ENCODE measurements at regions not wholly inside any gene's neighbourhood (a gene's known extent, or its start where the extent isn't known, plus 50 kb on each side); places are given as distances from the start of the nearest gene placed in this dataset.
"Not testable (repeated sequence)": the region's sequence is repeated elsewhere in the genome, so short reads cannot be mapped to it uniquely, and the experiment has no call there.

- CTCF ChIA-PET; POLR2A ChIA-PET (ENCODE audit: unreplicated experiment); H3F3A ChIP-seq (ENCODE audit: low read length, unreplicated experiment); intact Hi-C loops (cut with micrococcal nuclease); H3K79me2 ChIP-seq (ENCODE audit: low read length); H4K20me1 ChIP-seq (ENCODE audit: low read length); H2AFZ ChIP-seq (ENCODE audit: low read length); H3K36me3 ChIP-seq (ENCODE audit: low read depth, low read length); H3K9me3 ChIP-seq (ENCODE audit: low read length); H3K4me1 ChIP-seq (ENCODE audit: insufficient read depth, low read length); H3K27me3 ChIP-seq (ENCODE audit: low read length); H3K9me2 ChIP-seq (replicated peaks; ENCODE audit: low read length); H3K4me3 ChIP-seq (ENCODE audit: low read length); H3K9ac ChIP-seq (ENCODE audit: low read length); BruUV-seq (replicated peaks): not testable (repeated sequence)
- DNase-seq (peak; percentile 25), ATAC-seq (peak; percentile 40)
- Histone ChIP-seq H3K4me2 (ENCODE audit: low read length) (peak overlapping the region; percentile 19; the same call in 1 of the 2 replicates), H3K27ac (ENCODE audit: low read length) (0 out of 2 replicates have a peak overlapping the region, but pooled peaks have one; percentile 23)
Observed at GRCh38 chr6:58351619-58352018, 1034.2 kb downstream of the PRIM2 start.

GRCh38 chr6:58358452-58358851 lies 1041.0 kb downstream of the PRIM2 start:
- Histone ChIP-seq H2AFZ (ENCODE audit: low read length) (peak overlapping the region; percentile 59; the same call in 1 of the 2 replicates), H3K27ac (ENCODE audit: low read length) (peak overlapping the region; percentile 48)
- H3K79me2 ChIP-seq (ENCODE audit: low read length); BruUV-seq (replicated peaks); H3K9me3 ChIP-seq (ENCODE audit: low read length); intact Hi-C loops (cut with micrococcal nuclease); H3K4me3 ChIP-seq (ENCODE audit: low read length); H4K20me1 ChIP-seq (ENCODE audit: low read length); POLR2A ChIA-PET (ENCODE audit: unreplicated experiment); CTCF ChIA-PET; H3K9ac ChIP-seq (ENCODE audit: low read length); H3K27me3 ChIP-seq (ENCODE audit: low read length); H3F3A ChIP-seq (ENCODE audit: low read length, unreplicated experiment); H3K4me2 ChIP-seq (ENCODE audit: low read length); H3K4me1 ChIP-seq (ENCODE audit: insufficient read depth, low read length); H3K36me3 ChIP-seq (ENCODE audit: low read depth, low read length); H3K9me2 ChIP-seq (replicated peaks; ENCODE audit: low read length): not testable (repeated sequence)
- ATAC-seq (peak; percentile 79), DNase-seq (peak; percentile 73)

GRCh38 chr6:58365856-58366255 lies 1048.4 kb downstream of the PRIM2 start:
- H4K20me1 ChIP-seq (ENCODE audit: low read length); H3K9me2 ChIP-seq (replicated peaks; ENCODE audit: low read length); H3K4me3 ChIP-seq (ENCODE audit: low read length); H3K27me3 ChIP-seq (ENCODE audit: low read length); H3K9ac ChIP-seq (ENCODE audit: low read length); H3K27ac ChIP-seq (ENCODE audit: low read length); DNase-seq; intact Hi-C loops (cut with micrococcal nuclease); H3K4me2 ChIP-seq (ENCODE audit: low read length); H3K79me2 ChIP-seq (ENCODE audit: low read length); POLR2A ChIA-PET (ENCODE audit: unreplicated experiment); BruUV-seq (replicated peaks); CTCF ChIA-PET; ATAC-seq; H2AFZ ChIP-seq (ENCODE audit: low read length); H3K9me3 ChIP-seq (ENCODE audit: low read length); H3K36me3 ChIP-seq (ENCODE audit: low read depth, low read length); H3K4me1 ChIP-seq (ENCODE audit: insufficient read depth, low read length); H3F3A ChIP-seq (ENCODE audit: low read length, unreplicated experiment): not testable (repeated sequence)

- H3K36me3 ChIP-seq (ENCODE audit: low read depth, low read length); H3K4me1 ChIP-seq (ENCODE audit: insufficient read depth, low read length); H3K27ac ChIP-seq (ENCODE audit: low read length); CTCF ChIA-PET; H2AFZ ChIP-seq (ENCODE audit: low read length); BruUV-seq (replicated peaks); H4K20me1 ChIP-seq (ENCODE audit: low read length); H3K9me2 ChIP-seq (replicated peaks; ENCODE audit: low read length); H3K27me3 ChIP-seq (ENCODE audit: low read length); ATAC-seq; intact Hi-C loops (cut with micrococcal nuclease); H3F3A ChIP-seq (ENCODE audit: low read length, unreplicated experiment); DNase-seq; H3K4me3 ChIP-seq (ENCODE audit: low read length); POLR2A ChIA-PET (ENCODE audit: unreplicated experiment); H3K4me2 ChIP-seq (ENCODE audit: low read length); H3K9ac ChIP-seq (ENCODE audit: low read length); H3K79me2 ChIP-seq (ENCODE audit: low read length): not testable (repeated sequence)
- peaks cover 24% of the 10 kb centered on the region for H3K9me3 ChIP-seq (ENCODE audit: low read length)
Observed at GRCh38 chr6:58406659-58407058, 1089.2 kb downstream of the PRIM2 start.

- Histone ChIP-seq H3K4me1 (ENCODE audit: insufficient read depth, low read length) (no peaks in the 10 kb centered on the region), H3K27ac (ENCODE audit: low read length) (no peak overlapping the region), H2AFZ (ENCODE audit: low read length) (no peak overlapping the region), H3K9ac (ENCODE audit: low read length) (no peak overlapping the region), H3K9me3 (ENCODE audit: low read length) (peaks cover 20% of the 10 kb centered on the region), H3K79me2 (ENCODE audit: low read length) (no peaks in the 10 kb centered on the region), H3F3A (ENCODE audit: low read length, unreplicated experiment) (no peaks in the 10 kb centered on the region), H3K36me3 (ENCODE audit: low read depth, low read length) (peaks cover 4% of the 10 kb centered on the region; the same call in 1 of the 2 replicates), H4K20me1 (ENCODE audit: low read length) (no peaks in the 10 kb centered on the region), H3K4me2 (ENCODE audit: low read length) (no peak overlapping the region), H3K9me2 (replicated peaks; ENCODE audit: low read length) (no peaks in the 10 kb centered on the region), H3K27me3 (ENCODE audit: low read length) (no peaks in the 10 kb centered on the region), H3K4me3 (ENCODE audit: low read length) (no peak overlapping the region)
- CTCF ChIA-PET: no interaction called here
- POLR2A ChIA-PET (ENCODE audit: unreplicated experiment): no interaction called here
- ATAC-seq: no peak
- BruUV-seq (replicated peaks): no TSS peak
- TF ChIP-seq CTCF (conservative IDR thresholded peaks at IDR 0.05; ENCODE audit: low read depth, low read length) (no peak), EZH2 (IDR thresholded peaks at IDR 0.05; ENCODE audit: low read length, unreplicated experiment) (no peak), EZH2phosphoT487 (IDR thresholded peaks at IDR 0.05; ENCODE audit: borderline replicate concordance, low read length) (no peak)
- no peak for DNase-seq
- intact Hi-C loops (cut with micrococcal nuclease): no loop called here
Observed at GRCh38 chr6:58419321-58419720, 1101.9 kb downstream of the PRIM2 start.
